A673 (cell line): ENCODE measurements at regions not wholly inside any gene's neighbourhood (a gene's known extent, or its start where the extent isn't known, plus 50 kb on each side); places are given as distances from the start of the nearest gene placed in this dataset.

Experiments
- BruUV-seq: library from RNA; stranded (reverse); fragments of 400-500 nt; replicated peaks from 2 replicates; lab custom pipeline; 2021; lab: Mats Ljungman, UMichigan
- CTCF ChIA-PET: fragments of 300-600 bp; sonication (Branson Sonifier 250); formaldehyde crosslinking; loops from one replicate; lab custom pipeline; 2022; ENCODE audit warnings: antibody characterized with exemption; lab: Charles Lee
- POLR2A ChIA-PET: fragments of 300-600 bp; sonication (Branson Sonifier 250); formaldehyde crosslinking; loops from one replicate; lab custom pipeline; 2022; ENCODE audit warnings: antibody characterized with exemption; ENCODE audit not compliant: low non-redundant PET; lab: Charles Lee
- DNase-seq: peaks from one replicate; pipeline ENCODE4 v3.0.0-alpha.2; 2015; ENCODE audit warnings: low spot score
- H3K27ac ChIP-seq: fragments of 200-600 bp; sonication (generic); 2 replicates; pipeline ENCODE4 v1.5.1; 2016; ENCODE audit warnings: mixed run types, low read depth, mild to moderate bottlenecking, mixed read lengths, antibody characterized with exemption, low read length; ENCODE audit not compliant: poor library complexity, severe bottlenecking
- H3K27me3 ChIP-seq: fragments of 200-600 bp; sonication (generic); replicated peaks from 2 replicates; pipeline ENCODE4 v1.6.1; 2017; ENCODE audit warnings: mixed run types, low read depth, mild to moderate bottlenecking, mixed read lengths, antibody characterized with exemption, low read length; ENCODE audit not compliant: insufficient read depth, poor library complexity
- H3K36me3 ChIP-seq: fragments of 200-600 bp; sonication (generic); 2 replicates; pipeline ENCODE4 v1.6.1; 2016; ENCODE audit warnings: mixed run types, mild to moderate bottlenecking, mixed read lengths, antibody characterized with exemption, low read length; ENCODE audit not compliant: insufficient read depth, poor library complexity, severe bottlenecking
- H3K4me1 ChIP-seq: fragments of 200-600 bp; sonication (generic); 2 replicates; pipeline ENCODE4 v1.6.1; 2017; ENCODE audit warnings: mixed run types, mild to moderate bottlenecking, mixed read lengths, antibody characterized with exemption, low read length; ENCODE audit not compliant: insufficient read depth, poor library complexity, severe bottlenecking
- H3K4me3 ChIP-seq: fragments of 200-600 bp; sonication (generic); 2 replicates; pipeline ENCODE4 v1.5.1; 2016; ENCODE audit warnings: low read depth, mixed run types, mild to moderate bottlenecking, mixed read lengths, low read length; ENCODE audit not compliant: poor library complexity, severe bottlenecking
- H3K9me3 ChIP-seq: fragments of 200-600 bp; sonication (generic); 2 replicates; pipeline ENCODE4 v1.6.1; 2016; ENCODE audit warnings: mixed run types, low read depth, mild to moderate bottlenecking, mixed read lengths, antibody characterized with exemption, low read length; ENCODE audit not compliant: poor library complexity, severe bottlenecking
- EZH2 ChIP-seq: fragments of 200-600 bp; sonication (generic); IDR thresholded peaks from 2 replicates; pipeline ENCODE4 v1.6.1; 2017; ENCODE audit warnings: borderline replicate concordance, low read depth, mild to moderate bottlenecking, mixed read lengths, antibody characterized with exemption, low read length; ENCODE audit not compliant: poor library complexity, severe bottlenecking
- intact Hi-C: fragments of 100-400 bp; cut with micrococcal nuclease; formaldehyde crosslinking; loops from one replicate; pipeline ENCODE4 v1.10.0; 2022; ENCODE audit not compliant: unreplicated experiment
- TF ChIP-seq, protein P1 (sequence below): fragments of 300-800, 200-600 bp; sonication (generic); conservative IDR thresholded peaks from 2 replicates; pipeline ENCODE4 v1.5.1; 2017; ENCODE audit warnings: low read depth, mild to moderate bottlenecking, antibody characterized with exemption, low read length, moderate library complexity, mixed read lengths

DNA sequence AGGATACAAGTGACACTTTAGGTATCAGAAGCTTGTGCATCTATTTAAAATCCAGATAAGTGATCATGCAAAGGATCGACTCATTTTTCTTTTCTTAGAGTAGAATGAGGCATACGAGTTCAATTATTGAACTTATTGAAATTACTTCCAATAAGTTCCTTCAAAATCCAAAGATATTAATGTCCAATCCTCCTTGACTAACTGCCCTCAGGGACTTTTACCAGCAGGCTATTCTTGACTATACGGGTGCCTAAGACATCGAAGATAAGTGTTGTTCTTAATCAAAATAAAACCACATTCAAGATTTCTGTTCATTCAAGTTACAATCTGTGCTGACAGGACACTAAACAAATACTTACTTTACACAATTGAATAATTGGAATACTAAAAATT lies 74.5 kb upstream of the SP4 start:
- POLR2A ChIA-PET: no interaction called here
- Histone ChIP-seq H3K36me3 (no peaks in the 10 kb centered on the region), H3K27ac (no peak overlapping the region), H3K27me3 (peaks cover 38% of the 10 kb centered on the region), H3K4me1 (no peaks in the 10 kb centered on the region), H3K4me3 (no peak overlapping the region), H3K9me3 (no peaks in the 10 kb centered on the region)
- intact Hi-C loops: no loop called here
- CTCF ChIA-PET: no interaction called here
- BruUV-seq: no TSS peak
- no peak for DNase-seq
- TF ChIP-seq EZH2: no peak
- TF ChIP-seq, protein P1, sequence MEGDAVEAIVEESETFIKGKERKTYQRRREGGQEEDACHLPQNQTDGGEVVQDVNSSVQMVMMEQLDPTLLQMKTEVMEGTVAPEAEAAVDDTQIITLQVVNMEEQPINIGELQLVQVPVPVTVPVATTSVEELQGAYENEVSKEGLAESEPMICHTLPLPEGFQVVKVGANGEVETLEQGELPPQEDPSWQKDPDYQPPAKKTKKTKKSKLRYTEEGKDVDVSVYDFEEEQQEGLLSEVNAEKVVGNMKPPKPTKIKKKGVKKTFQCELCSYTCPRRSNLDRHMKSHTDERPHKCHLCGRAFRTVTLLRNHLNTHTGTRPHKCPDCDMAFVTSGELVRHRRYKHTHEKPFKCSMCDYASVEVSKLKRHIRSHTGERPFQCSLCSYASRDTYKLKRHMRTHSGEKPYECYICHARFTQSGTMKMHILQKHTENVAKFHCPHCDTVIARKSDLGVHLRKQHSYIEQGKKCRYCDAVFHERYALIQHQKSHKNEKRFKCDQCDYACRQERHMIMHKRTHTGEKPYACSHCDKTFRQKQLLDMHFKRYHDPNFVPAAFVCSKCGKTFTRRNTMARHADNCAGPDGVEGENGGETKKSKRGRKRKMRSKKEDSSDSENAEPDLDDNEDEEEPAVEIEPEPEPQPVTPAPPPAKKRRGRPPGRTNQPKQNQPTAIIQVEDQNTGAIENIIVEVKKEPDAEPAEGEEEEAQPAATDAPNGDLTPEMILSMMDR: no peak

DNA sequence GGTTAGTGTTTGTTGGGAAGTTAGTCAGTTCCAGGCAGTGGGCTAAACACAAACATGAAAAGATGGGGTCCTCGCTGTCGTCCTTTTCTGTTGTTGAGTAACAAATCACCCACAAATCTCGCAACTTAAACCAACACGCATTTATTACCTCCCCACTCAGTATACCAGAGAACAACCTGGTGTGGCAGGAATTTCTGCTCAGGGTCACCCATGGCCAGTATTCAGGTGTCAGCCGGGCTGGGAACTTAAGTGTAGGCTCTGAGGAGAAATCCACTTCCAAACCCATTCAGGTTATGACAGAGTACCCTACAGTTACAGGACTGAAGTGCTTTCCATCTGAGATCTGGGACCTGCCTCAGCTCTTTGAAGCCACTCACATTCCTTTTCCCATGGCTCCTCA lies 73.6 kb upstream of the SP4 start:
- peaks cover 45% of the 10 kb centered on the region for H3K27me3 ChIP-seq
- TF ChIP-seq, protein P1: no peak
- TF ChIP-seq EZH2: no peak
- ChIA-PET POLR2A (no interaction called here), CTCF (no interaction called here)
- no peaks in the 10 kb centered on the region for H3K9me3 ChIP-seq
- no peaks in the 10 kb centered on the region for H3K4me1 ChIP-seq
- no peak overlapping the region for H3K4me3 ChIP-seq
- intact Hi-C loops: no loop called here
- BruUV-seq: no TSS peak
- DNase-seq: no peak
- no peaks in the 10 kb centered on the region for H3K36me3 ChIP-seq
- H3K27ac ChIP-seq: no peak overlapping the region

DNA sequence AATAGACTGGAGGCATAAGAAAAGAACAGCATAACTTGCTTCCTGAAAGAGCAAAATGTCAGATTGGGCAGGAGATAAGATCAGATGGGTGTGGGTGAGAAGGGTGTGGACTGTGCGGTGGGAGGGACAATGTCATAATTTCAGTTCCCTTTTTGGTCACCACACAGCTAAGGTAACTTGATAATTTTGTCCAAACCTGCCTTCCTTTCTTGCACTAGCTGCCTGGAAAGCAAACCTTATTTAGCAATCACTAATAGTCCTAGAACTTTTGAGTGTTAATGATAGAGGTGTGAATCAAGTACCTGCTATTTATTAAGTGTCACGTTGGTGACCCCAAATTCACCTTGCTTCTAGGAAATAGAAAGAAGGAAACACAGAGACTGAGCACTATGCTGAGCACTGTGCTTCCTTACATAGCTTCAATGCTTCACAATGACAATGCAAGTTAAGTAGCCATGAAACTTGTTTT lies 72.4 kb upstream of the SP4 start:
- BruUV-seq: no TSS peak
- Histone ChIP-seq H3K4me3 (no peak overlapping the region), H3K27me3 (peaks cover 46% of the 10 kb centered on the region), H3K9me3 (no peaks in the 10 kb centered on the region), H3K27ac (no peak overlapping the region), H3K4me1 (no peaks in the 10 kb centered on the region), H3K36me3 (no peaks in the 10 kb centered on the region)
- ChIA-PET POLR2A (no interaction called here), CTCF (no interaction called here)
- DNase-seq: no peak
- intact Hi-C loops: no loop called here
- no peak for TF ChIP-seq EZH2
- TF ChIP-seq, protein P1: no peak
